ENCODE measurements at regions not wholly inside any gene's neighbourhood (a gene's known extent, or its start where the extent isn't known, plus 50 kb on each side); places are given as distances from the start of the nearest gene placed in this dataset.
A peak's percentile ranks its signal among the peaks of the same experiment; 100 is the strongest.

DNA sequence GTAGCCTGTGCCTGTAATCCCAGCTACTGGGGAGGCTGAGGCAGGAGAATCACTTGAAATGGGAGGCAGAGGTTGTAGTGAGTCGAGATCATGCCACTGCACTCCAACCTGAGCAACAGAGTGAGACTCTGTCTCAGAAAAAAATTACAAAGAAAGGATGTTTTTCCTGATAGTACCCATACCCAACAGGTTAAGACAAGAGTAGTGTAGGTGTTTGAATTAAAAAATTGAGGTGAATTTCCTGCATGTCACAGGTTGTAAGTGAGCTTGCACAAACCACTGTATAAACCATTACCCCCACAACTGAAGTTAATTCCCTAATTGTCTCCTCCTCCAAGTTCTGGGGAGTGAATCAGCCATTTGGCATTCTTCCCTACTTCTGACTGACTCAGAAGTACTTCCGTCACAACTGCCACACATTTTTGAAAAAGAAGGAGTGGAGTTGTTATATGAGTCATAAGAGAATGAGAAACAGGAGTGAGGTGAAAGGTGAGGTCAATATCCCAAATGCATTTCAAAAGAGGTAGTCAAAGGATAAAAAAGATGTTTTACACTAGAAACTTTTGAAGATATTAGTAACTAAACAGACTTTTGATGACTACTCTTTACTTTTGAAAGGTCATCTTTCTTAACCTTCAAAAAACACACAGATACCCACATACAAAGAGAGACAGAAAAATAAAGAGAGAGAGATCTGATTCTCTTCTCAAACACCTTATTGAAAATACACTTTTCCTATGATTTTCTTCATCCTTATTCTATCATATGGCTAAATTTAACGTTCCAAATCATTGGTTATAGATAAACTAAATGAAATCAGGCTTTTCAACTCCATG lies 134.5 kb downstream of the BTC start (continued):
- TF ChIP-seq, protein P1, sequence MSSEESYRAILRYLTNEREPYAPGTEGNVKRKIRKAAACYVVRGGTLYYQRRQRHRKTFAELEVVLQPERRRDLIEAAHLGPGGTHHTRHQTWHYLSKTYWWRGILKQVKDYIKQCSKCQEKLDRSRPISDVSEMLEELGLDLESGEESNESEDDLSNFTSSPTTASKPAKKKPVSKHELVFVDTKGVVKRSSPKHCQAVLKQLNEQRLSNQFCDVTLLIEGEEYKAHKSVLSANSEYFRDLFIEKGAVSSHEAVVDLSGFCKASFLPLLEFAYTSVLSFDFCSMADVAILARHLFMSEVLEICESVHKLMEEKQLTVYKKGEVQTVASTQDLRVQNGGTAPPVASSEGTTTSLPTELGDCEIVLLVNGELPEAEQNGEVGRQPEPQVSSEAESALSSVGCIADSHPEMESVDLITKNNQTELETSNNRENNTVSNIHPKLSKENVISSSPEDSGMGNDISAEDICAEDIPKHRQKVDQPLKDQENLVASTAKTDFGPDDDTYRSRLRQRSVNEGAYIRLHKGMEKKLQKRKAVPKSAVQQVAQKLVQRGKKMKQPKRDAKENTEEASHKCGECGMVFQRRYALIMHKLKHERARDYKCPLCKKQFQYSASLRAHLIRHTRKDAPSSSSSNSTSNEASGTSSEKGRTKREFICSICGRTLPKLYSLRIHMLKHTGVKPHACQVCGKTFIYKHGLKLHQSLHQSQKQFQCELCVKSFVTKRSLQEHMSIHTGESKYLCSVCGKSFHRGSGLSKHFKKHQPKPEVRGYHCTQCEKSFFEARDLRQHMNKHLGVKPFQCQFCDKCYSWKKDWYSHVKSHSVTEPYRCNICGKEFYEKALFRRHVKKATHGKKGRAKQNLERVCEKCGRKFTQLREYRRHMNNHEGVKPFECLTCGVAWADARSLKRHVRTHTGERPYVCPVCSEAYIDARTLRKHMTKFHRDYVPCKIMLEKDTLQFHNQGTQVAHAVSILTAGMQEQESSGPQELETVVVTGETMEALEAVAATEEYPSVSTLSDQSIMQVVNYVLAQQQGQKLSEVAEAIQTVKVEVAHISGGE (tag by site-specific recombination; conservative IDR thresholded peaks at IDR 0.05; ENCODE audit: low read depth) = no peak
- TF ChIP-seq ZNF24 (tag by site-specific recombination; IDR thresholded peaks at IDR 0.05) (peak; percentile 40; the same call in 1 of the 2 replicates), SCRT2 (tag by site-specific recombination; IDR thresholded peaks at IDR 0.05) (peak; percentile 52), ZNF311 (tag by site-specific recombination; IDR thresholded peaks at IDR 0.05; ENCODE audit: borderline replicate concordance) (no peak), SALL2 (tag by site-specific recombination; IDR thresholded peaks at IDR 0.05; ENCODE audit: borderline replicate concordance) (no peak), KLF1 (tag by site-specific recombination; IDR thresholded peaks at IDR 0.05) (no peak), ZXDB (tag by site-specific recombination; IDR thresholded peaks at IDR 0.05) (no peak), ZNF48 (tag by site-specific recombination; IDR thresholded peaks at IDR 0.05) (no peak), ZBTB8A (tag by site-specific recombination; IDR thresholded peaks at IDR 0.05) (no peak), ZNF366 (tag by site-specific recombination; conservative IDR thresholded peaks at IDR 0.05) (peak; percentile 56), RBAK (tag by site-specific recombination; IDR thresholded peaks at IDR 0.05) (no peak), PRDM1 (tag by site-specific recombination; IDR thresholded peaks at IDR 0.05) (peak; percentile 72), SP3 (tag by site-specific recombination; IDR thresholded peaks at IDR 0.05) (no peak), ZBTB48 (tag by site-specific recombination; IDR thresholded peaks at IDR 0.05) (no peak), ZNF202 (tag by site-specific recombination; IDR thresholded peaks at IDR 0.05; ENCODE audit: borderline replicate concordance) (no peak), ZNF169 (tag by site-specific recombination; IDR thresholded peaks at IDR 0.05) (no peak), ZSCAN30 (tag by site-specific recombination; IDR thresholded peaks at IDR 0.05) (no peak), ZNF292 (tag by site-specific recombination; IDR thresholded peaks at IDR 0.05; ENCODE audit: borderline replicate concordance, low read depth) (no peak), ZNF426 (tag by site-specific recombination; IDR thresholded peaks at IDR 0.05) (no peak)
- TF ChIP-seq, protein P2, sequence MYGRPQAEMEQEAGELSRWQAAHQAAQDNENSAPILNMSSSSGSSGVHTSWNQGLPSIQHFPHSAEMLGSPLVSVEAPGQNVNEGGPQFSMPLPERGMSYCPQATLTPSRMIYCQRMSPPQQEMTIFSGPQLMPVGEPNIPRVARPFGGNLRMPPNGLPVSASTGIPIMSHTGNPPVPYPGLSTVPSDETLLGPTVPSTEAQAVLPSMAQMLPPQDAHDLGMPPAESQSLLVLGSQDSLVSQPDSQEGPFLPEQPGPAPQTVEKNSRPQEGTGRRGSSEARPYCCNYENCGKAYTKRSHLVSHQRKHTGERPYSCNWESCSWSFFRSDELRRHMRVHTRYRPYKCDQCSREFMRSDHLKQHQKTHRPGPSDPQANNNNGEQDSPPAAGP (tag by site-specific recombination; IDR thresholded peaks at IDR 0.05) = no peak
- TF ChIP-seq, protein P3, sequence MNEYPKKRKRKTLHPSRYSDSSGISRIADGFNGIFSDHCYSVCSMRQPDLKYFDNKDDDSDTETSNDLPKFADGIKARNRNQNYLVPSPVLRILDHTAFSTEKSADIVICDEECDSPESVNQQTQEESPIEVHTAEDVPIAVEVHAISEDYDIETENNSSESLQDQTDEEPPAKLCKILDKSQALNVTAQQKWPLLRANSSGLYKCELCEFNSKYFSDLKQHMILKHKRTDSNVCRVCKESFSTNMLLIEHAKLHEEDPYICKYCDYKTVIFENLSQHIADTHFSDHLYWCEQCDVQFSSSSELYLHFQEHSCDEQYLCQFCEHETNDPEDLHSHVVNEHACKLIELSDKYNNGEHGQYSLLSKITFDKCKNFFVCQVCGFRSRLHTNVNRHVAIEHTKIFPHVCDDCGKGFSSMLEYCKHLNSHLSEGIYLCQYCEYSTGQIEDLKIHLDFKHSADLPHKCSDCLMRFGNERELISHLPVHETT (tag by site-specific recombination; IDR thresholded peaks at IDR 0.05) = no peak; the same call in 1 of the 2 replicates
- TF ChIP-seq, protein P4, sequence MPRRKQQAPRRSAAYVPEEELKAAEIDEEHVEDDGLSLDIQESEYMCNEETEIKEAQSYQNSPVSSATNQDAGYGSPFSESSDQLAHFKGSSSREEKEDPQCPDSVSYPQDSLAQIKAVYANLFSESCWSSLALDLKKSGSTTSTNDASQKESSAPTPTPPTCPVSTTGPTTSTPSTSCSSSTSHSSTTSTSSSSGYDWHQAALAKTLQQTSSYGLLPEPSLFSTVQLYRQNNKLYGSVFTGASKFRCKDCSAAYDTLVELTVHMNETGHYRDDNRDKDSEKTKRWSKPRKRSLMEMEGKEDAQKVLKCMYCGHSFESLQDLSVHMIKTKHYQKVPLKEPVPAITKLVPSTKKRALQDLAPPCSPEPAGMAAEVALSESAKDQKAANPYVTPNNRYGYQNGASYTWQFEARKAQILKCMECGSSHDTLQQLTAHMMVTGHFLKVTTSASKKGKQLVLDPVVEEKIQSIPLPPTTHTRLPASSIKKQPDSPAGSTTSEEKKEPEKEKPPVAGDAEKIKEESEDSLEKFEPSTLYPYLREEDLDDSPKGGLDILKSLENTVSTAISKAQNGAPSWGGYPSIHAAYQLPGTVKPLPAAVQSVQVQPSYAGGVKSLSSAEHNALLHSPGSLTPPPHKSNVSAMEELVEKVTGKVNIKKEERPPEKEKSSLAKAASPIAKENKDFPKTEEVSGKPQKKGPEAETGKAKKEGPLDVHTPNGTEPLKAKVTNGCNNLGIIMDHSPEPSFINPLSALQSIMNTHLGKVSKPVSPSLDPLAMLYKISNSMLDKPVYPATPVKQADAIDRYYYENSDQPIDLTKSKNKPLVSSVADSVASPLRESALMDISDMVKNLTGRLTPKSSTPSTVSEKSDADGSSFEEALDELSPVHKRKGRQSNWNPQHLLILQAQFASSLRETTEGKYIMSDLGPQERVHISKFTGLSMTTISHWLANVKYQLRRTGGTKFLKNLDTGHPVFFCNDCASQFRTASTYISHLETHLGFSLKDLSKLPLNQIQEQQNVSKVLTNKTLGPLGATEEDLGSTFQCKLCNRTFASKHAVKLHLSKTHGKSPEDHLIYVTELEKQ (tag by site-specific recombination; IDR thresholded peaks at IDR 0.05; ENCODE audit: borderline replicate concordance) = no peak
- TF ChIP-seq, protein P5, sequence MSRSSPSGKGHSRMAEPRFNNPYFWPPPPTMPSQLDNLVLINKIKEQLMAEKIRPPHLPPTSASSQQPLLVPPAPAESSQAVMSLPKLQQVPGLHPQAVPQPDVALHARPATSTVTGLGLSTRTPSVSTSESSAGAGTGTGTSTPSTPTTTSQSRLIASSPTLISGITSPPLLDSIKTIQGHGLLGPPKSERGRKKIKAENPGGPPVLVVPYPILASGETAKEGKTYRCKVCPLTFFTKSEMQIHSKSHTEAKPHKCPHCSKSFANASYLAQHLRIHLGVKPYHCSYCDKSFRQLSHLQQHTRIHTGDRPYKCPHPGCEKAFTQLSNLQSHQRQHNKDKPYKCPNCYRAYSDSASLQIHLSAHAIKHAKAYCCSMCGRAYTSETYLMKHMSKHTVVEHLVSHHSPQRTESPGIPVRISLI (tag by site-specific recombination; IDR thresholded peaks at IDR 0.05) = 0 out of 2 replicates have a peak, but pooled peaks have one; percentile 41
- TF ChIP-seq, protein P6, sequence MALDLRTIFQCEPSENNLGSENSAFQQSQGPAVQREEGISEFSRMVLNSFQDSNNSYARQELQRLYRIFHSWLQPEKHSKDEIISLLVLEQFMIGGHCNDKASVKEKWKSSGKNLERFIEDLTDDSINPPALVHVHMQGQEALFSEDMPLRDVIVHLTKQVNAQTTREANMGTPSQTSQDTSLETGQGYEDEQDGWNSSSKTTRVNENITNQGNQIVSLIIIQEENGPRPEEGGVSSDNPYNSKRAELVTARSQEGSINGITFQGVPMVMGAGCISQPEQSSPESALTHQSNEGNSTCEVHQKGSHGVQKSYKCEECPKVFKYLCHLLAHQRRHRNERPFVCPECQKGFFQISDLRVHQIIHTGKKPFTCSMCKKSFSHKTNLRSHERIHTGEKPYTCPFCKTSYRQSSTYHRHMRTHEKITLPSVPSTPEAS (tag by site-specific recombination; IDR thresholded peaks at IDR 0.05) = no peak
- TF ChIP-seq, protein P7, sequence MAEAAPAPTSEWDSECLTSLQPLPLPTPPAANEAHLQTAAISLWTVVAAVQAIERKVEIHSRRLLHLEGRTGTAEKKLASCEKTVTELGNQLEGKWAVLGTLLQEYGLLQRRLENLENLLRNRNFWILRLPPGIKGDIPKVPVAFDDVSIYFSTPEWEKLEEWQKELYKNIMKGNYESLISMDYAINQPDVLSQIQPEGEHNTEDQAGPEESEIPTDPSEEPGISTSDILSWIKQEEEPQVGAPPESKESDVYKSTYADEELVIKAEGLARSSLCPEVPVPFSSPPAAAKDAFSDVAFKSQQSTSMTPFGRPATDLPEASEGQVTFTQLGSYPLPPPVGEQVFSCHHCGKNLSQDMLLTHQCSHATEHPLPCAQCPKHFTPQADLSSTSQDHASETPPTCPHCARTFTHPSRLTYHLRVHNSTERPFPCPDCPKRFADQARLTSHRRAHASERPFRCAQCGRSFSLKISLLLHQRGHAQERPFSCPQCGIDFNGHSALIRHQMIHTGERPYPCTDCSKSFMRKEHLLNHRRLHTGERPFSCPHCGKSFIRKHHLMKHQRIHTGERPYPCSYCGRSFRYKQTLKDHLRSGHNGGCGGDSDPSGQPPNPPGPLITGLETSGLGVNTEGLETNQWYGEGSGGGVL (tag by site-specific recombination; IDR thresholded peaks at IDR 0.05) = peak; percentile 67; the same call in 1 of the 2 replicates
